Glomerular visceral epithelial cell (primary cell): ENCODE measurements at regions not wholly inside any gene's neighbourhood (a gene's known extent, or its start where the extent isn't known, plus 50 kb on each side); places are given as distances from the start of the nearest gene placed in this dataset.

ENCODE experiments used
- DNase-seq: peaks from one replicate; pipeline ENCODE4 v3.0.0-alpha.2; 2016; ENCODE audit errors: extremely low spot score

DNA sequence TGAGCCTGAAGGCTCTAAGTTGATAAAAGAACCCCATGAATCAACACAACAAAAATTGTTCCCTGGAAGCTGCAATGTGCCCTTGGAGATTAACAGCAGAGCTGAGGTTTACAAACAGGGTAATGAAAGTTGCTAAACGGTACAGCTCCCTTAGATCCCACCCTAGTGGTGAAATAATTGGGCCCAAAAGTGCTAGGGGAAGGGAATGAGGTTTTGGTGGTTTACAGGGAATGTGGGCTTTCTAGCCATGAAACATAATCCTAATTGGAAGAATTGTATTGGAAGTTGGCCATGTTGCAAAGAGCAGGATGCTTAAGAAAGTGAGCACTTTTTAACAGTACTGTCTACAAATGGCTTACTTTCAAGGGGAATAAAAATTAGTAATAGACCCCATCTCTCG, 180.2 kb upstream of the SMIM21 start:
- DNase-seq = no peak

DNA sequence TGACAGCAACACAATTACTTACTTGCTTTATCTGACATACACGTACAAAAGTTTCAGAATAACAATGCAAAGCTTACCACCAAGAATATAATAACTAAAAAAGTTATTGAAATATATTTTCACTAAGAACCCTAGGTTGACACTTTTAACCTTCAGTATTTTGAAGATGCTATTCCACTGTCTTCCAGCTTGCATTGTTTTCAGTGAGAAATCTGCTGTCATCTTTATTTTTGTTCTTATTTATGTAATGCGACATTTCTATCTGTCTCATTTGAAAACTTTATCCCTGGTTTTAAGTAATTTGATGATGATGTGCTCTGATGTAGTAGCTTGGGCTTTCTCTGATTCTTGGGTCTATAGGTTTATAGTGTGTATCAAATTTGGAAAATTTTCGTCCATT, 165.0 kb upstream of the SMIM21 start:
- DNase-seq = no peak

DNA sequence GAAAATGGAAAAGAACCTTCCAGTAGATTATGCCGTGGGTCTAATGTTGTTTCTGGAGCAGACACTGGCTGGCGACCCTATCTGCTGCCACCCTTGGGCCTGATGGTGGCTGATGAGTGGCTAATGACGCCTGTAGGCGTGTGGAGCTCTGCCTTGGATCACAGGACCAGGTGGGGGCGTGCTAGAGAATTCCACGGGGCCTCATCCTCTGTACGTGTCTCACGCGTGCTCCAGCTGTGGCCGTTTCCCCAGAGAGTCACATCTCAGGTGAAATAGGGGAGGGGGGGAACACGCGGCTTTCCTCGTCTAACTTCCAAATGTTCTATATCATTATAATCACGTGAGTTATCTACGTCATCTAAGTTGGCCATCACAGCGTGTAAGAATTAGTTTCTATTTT, 160.9 kb upstream of the SMIM21 start:
- no peak for DNase-seq

DNA sequence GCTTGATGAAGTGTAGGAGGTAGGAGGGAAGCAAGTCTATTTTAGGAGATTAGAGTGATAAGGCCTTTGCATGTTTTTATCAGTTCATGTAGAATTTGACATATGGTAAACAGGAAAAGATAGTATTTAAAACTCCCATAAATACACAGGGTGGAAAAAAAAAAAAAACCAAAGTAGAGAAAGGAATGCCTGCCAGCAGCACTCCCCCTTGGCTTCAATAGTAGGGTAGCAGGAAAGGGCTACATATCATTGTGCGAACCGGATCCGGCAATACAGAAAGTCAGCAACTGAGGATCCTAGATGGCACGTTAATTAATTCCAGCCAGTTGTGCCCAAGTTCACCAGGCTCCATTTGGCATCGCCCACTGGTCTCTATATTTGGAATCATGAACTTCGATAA, 159.6 kb upstream of the SMIM21 start:
- no peak for DNase-seq

DNA sequence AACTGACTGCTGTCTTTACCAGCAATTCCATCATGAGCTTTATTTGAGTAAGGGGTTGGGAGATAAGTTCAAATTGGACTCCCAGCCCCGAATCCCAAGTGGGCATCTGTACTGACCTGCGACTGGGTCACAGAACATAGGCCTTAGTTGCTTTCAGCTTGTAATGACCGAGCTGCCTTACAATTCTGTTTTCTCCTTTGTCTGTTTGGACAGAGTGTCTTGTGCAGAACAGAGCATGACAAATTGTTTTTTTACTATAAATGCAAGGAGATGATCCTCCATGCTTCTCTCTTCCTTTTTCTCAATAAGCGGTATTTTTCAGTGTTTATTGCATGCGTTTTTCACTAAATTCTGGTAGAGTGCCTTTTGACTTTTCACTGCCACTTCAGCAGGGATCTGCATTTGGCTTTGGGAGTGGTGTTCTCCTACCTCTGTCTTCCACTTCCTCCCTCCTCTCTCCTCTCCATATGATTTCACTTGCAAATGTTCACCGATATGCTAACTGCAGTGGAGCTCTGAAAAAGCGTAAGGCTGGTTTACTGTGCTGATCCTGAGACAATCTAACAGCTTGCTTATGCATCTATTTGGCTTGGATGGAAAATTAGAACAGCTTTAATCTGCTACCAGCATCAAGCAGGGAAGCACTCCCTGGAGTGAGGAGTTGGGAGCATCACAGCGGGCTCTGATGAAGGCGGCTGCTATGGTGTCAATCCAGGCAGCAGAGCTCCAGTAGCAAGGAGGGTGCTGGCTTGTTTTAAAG, 158.8 kb upstream of the SMIM21 start:
- DNase-seq = no peak

DNA sequence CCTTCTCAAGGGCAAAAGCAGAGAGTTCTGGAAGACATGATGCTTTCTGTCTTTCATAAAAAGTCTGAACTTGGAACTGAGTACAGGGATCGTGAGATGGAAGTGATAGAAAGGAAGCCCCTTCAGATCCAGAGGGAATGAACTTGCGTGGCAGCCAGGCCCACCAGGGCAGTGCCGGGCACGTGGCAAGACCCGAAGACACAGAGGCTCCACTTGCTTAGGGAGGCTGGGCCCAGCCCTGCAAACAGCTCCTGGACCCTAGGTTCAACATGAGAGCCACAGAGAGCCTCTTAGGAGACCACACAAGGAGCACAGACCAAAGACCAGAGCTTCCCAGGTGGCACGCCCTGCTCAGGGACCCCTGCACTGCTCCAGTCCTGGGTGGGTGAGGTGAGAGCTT, 155.4 kb upstream of the SMIM21 start:
- no peak for DNase-seq

DNA sequence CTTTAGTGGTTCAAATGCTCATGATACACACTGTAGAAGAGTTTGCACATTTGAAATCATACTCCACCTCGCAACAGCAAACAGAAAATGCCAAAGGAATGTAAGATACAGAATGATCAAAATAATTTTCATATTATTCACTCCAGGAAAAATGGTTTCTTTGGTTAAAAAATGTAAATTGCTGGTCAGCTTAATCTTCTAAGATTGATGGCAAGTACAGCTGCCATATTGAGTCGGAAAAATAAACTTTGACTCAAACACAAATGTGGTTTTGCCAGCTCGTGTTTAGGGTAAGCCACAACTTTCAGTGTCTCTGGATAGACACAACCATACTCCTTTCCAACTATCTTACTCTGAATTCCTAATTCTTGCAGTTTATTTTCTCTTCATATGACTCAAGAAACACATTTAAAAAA, 154.9 kb upstream of the SMIM21 start:
- no peak for DNase-seq

DNA sequence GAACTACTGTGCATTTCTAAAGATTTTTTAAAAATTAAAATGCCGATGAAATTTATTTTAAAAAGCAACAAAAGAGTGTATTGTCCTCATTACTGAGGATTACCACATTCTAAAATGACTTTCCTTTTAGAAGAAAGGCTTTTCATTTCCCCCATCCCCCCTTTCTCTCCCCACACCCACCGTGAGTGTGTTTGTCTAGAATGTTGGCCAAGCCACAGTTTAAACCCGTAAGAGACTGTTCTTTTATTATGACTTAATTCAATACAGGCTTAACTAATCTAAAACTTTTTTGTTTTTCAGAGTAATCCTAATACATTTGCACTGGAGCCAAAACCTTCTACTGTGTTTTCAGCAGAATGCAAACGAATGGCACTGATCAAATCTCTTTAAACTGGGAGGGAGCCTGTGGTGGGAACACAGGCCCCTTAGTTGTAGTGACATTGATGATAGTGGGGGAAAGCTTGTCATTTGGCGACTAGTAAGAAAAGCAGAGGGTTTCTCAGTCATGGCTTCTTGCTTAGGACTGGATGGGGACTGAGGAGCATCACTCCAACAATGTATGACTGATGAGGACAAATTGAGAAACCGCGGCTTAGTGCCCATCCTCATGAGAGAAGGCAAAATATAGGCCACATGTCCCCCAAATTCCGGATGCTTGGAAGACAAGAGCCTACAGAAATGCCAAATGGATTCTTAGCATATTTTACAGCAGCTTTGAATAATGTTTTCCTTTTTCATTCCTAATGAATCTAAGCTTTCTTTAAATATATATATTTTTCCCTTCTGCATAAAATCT, 154.0 kb upstream of the SMIM21 start:
- no peak for DNase-seq

DNA sequence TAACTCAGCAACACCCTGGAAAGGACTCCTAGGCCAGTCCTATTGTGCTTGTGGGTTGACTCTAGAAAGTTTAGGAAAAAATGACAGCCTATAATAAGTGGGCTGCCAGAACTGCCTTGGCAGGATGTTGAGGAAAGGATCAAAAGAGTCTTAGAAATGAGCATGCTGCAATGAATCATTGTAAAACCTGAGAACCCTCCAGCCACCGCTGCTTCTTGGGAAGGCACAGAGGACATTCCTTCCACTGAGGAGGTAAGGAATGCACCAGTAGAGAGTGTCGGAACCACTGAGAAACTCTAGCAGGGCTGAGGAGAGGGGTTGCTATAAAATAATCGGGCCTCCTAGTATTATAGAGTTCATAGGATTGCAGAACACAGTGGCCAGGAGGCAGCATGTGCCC, 146.7 kb upstream of the SMIM21 start:
- DNase-seq = no peak

DNA sequence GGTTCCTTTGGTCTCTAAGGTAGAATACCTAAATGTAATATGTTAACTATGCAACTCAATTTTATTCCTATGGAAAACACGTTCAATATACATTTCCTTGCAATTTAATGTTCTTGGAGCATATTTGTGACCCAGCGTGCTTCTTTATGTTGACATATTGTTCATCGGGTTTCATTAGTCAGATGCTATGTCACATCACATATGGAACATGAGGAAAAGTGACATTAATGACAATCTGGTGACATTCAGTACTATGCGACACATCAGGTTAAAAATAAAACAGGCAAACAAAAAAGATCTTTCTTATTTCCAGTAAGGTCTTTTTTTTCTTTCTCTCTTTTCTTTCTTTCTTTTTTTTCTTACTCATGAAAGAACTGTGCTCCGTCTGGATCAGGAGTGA, 135.6 kb upstream of the SMIM21 start:
- DNase-seq = no peak

DNA sequence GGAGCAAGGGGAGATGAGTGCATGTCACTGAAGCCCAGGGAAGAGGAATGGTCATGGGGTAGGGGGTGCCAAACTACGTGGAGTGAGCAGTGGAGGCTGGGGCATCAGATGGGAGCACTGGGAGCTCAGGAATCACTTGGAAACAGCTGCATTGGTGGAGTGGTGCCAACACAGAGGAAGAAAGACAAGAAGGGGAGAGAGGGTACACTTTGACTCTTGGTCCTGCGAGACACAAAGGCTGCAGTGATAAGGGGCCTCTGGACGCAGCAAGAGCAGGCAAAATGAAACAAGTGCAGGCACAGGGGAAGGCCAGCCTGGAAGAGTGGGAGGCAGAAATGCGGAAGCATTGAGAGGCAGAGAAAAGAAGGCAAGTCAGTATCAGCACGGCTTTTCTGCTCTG, 134.7 kb upstream of the SMIM21 start:
- no peak for DNase-seq

DNA sequence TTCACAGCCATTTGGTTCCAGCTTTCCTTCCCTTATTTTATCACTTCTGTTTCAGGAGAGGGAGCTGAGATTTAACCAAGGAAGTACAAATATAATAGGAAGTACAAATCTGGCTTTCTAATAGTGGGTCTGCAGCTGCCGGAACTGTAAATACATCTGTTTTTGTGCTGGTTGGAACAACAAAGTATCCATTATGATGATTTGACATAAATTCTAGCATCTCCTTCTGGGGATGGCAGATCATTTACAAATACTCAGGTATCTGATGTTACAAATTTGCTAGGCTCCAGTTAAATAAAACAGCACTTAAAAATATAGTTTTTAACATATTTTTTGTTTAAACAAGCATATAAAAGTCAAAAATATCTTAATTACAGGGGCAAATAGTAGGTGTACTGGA, 131.3 kb upstream of the SMIM21 start:
- DNase-seq = no peak

DNA sequence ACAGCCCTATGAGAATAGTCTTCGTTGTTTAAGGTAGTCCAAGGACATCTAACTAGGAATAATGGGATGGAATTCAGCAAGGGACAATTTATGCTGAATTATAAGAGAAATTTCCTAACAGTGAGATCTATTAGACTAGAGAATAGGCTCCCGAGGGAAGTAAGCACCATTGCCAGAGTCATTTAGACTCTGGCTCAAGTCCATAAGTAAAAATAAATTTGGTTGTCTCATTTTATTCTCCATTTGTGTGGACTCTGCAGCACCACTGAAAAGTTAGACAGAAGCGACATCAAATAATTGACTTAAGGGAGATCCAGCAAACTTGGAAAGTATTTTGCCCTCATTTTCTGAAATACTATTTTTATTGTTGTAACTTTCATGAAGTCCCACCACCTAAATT, 129.3 kb upstream of the SMIM21 start:
- DNase-seq = no peak

DNA sequence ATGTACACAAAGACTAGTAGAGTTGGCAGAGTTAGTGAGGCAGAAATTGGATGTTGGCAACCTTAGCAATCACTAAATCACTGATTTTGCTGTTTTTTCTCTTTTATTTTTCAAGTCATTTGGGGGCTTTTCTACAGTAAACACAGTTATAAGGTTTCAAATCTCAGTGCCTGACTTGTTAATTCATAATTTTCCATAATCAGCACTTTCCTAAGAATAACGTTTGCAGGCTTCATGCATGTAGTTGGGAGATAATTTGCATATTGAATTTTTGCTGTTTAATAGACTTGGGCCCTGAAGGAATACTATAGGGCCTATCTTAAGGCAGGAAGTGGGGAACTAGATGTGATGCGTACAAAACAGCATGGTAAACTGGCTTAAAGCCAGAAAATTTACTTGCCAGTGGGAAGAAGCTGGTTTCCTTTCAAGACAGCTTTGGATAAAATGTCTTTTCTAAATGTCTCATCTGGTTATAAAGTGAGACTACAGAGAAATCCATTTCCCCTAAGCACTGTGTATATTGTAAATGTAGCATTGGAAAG, 127.2 kb upstream of the SMIM21 start:
- DNase-seq = no peak

DNA sequence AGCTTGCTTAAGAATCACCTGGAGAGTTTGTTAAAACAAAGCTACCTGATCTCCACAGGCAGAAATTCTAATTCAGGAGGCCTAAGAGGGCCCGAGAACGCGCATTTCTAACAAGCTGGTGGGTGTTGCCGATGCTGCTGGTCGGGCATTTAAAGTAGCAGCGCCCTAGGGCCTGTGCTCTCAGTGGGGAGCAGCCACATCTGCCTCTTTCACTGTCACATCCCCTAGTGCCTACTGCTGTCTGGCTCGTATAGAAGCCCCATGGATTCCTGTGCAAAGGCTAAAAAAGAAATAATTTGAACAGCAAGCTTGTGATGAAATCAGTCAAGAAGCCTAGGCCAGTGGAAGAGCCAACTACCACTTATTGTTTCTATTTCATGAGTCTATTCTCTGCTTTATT, 126.7 kb upstream of the SMIM21 start:
- DNase-seq = no peak

DNA sequence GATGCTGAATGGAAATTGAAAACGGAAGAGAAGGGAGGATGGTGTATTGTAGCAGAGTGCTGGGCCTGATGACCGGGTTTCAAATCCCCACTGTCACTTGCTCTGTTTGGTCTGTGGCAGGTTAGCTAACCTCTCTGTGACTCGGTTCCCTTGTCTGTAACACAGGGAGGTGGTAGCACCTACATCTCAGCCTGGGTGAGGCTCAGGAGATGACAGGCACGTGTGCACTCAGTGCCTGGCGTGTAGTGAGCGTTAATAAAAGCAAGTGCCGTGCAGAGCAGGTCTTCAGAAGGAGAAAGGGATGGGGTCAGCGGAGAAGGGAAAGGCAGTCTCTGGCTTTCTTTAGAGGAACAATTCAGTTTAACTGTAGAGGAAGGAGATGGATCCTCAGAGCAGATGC, 125.5 kb upstream of the SMIM21 start:
- no peak for DNase-seq

DNA sequence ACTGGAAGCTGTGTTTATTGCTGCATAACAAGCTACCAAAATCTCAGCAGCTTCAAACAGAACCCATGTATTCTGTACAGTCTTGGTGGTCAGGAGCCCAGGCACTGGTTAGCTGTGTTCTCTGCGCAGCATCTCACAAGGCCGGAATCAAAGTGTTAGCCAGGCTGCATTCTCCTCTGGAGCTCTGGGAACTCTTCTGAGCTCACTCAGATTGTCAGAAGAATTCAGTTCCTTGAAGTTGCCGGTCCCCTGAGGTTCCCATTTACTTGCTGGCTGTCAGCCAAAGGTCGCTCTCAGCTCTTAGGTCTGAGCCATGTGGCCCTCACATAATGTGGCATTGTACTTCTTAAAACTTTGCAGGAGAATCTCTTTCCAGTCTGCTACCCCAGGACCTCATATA, 123.6 kb upstream of the SMIM21 start:
- DNase-seq = no peak

DNA sequence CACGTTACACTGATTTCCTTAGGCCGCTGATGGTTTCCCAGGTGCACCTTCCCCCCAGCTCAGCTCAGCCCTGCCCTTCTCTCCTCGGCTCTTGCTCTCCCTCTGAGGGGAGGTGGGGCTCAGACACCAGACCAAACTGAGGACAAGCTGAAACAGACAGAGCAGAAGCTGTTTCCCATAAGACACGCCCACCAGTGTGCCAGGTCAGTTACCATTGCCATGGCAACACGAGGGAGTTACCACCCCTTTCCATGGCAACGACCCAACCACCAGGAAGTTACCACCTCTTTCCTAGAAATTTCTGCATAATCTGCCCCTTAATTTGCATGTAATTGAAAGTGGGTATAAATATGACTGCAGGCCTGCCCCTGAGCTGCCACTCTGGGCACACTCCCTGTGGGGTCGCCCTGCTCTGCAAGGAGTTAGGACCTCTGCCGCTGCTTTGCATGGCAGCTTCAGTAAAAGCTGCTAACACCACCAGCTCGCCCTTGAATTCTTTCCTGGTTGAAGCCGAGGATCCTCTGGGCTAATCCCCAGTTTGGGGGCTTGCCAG, 120.9 kb upstream of the SMIM21 start:
- no peak for DNase-seq

DNA sequence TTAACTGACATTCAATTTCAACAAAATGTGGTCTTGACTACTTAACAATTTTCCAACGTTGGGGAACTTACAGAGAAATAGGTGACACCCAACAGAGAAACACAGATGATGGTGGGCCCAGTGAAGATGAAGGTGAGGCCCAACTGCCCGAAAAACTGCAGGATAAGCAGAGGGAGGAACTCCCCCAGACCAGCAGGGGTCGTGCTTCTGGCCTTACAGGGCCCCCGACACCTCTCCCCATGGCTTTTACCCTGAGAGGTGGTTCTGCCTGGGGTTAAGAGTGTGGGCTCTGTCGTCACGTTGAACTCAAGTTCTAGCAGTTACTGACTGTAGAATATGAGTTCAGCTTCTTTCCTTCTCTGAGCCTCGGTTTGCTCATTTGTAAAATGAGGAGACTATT, 119.5 kb upstream of the SMIM21 start:
- no peak for DNase-seq

DNA sequence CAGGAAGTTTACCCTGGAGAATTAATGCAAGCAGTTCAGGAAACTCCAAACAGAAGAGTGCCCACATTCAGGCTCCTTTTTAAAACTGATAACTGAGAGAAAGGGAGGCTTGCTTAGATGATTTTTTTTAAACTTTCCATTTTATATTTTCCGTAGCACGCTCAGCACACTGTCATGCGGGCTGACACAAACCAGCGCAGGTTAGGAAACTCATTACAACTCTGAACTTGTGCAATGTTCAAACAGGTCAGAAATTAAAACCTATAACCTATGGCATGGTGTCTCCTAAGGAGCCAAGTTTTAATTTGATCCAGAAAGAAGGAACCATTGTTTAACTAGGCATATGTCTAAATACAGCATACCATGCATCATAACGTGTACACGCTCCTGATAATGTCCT, 117.7 kb upstream of the SMIM21 start:
- DNase-seq = no peak

DNA sequence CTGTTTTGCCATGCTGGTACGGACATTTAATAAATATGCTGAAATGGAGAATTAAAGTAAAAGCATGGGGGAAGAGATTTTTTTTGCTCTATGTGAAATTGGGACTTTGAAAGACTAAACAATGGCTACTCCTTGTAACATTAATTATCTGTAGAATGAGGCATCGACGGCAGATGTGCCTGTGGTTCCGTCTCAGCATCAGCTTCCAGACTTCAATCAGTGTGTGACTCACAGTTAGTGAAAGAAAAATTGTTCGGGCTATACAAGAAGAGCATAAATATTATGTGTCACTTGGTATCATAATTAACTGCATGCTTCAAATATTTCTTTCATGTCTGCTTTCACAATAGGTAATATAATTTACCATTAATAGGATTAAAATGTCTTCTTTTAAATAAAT, 117.0 kb upstream of the SMIM21 start:
- DNase-seq = no peak

DNA sequence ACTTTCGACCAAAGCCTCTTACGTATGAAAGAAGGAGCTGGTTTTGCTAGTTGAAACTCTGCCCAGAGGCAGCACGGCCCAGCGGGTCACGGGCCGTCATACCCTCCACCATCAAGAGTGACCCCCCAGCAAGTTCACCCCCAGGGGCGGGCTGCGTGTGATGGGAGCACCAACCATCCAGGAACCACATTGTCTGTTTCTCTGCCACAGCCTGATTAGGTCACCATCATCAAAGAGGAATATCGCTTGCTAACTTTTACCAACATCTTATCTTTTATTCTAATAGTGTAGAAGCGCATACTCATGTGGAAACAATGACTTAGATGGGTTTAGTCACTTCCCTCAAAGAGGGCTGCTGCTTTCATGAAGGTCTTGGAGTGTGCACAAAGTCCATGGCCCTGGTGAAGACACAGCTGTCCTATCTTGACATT, 116.6 kb upstream of the SMIM21 start:
- DNase-seq = no peak

DNA sequence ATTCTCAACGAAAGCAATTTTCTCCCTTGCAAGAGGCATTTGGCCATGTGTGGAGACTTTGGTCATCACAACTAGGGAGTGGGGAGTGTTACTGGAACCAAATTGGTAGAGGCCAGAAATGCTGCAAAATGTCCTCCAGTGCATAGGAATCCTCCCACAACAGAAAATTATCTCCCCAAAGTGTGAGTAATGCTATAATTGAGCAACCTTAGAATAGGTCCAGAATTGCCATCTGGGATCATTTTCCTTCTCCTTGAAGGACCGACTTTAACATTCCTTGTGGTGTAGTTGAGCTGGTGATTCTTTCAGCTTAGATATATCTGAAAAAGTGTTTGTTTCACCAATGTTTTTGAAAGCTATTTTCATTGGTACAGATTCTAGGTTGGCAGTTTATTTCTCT, 111.2 kb upstream of the SMIM21 start:
- DNase-seq = no peak
